ENCODE measurements at regions not wholly inside any gene's neighbourhood (a gene's known extent, or its start where the extent isn't known, plus 50 kb on each side); places are given as distances from the start of the nearest gene placed in this dataset.
"Not testable (repeated sequence)": the region's sequence is repeated elsewhere in the genome, so short reads cannot be mapped to it uniquely, and the experiment has no call there.

DNA sequence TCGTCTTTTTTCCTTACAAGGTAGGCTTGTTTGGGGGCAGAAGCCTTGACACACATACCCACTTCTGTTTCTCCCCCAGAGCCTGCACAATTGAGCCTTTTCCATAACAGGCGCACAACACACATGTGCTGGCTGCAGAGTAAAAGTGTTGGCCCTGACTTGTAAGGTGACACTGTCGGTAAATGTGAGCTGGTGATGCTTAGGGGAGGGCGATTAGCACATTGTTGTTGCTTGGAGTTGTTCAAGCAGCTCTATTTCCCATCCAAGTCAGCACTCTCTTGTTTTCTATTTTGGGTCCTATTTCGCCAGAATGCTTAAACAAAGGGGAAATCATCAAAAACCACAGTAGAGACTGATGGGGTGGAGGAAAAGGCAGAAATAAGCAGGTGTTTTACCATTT, 51.9 kb upstream of the PTPRJ start:
- no peak for DNase-seq

DNA sequence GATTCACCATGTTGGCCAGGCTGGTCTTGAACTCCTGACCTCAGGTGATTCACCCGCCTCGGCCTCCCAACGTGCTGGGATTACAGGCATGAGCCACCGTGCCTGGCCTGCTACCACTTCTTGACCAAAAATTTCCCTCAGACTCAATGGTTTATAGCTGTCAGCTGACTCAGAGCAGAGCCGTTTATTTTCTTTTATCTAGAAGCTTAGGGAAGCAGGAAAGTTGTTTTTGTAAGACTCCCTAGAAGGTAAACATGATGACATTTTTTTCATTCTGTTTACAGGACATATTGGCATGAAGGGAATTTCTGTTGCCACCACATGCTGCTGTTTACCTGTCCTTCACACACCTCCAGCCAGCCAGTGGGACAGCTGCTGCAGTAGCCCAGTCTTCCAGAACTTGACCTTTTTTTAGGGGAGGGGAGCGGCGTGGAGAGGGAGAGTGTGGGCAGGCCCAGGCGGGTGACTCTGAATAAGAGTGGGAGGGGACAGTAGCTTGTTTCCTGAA, 56.1 kb upstream of the PTPRJ start:
- DNase-seq, result no peak

DNA sequence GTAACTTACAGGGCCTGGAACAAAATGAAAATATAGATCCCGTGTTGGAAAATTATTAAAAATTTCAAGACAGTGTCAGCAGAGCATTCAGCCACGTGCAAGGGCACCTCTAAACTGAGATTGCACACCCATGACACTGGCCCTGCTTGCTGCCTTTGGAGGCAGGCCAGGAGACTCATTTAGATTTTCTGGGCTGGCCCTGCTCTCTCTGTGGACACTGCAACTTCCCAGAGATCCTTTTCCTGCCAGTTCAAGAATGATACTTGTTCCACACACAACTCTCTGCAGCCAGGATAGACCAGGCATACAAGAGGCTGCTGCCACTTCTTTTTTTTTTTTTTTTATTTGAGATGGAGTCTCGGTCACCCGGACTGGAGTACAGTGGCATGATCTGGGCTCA, 56.7 kb upstream of the PTPRJ start:
- DNase-seq, result no peak

DNA sequence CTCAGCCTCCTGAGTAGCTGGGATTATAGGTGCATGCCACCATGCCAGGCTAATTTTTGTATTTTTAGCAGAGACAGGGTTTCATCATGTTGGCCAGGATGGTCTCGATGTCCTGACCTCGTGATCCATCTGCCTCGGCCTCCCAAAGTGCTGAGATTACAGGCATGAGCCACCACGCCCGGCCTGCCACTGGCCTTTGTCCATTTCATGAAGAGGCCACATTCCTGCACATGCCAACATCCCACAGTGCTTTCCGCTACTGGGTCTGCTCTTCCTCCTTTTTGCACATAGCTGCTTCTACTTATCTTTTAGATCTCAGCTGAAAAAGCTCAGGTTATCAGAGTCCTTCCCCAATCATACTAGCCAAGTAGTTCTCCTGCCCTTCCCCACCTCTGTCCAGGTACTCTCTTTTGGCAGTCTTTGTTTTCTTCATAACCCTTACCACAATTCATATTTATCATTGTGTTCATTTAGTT, 59.2 kb upstream of the PTPRJ start:
- not testable (repeated sequence) for DNase-seq

DNA sequence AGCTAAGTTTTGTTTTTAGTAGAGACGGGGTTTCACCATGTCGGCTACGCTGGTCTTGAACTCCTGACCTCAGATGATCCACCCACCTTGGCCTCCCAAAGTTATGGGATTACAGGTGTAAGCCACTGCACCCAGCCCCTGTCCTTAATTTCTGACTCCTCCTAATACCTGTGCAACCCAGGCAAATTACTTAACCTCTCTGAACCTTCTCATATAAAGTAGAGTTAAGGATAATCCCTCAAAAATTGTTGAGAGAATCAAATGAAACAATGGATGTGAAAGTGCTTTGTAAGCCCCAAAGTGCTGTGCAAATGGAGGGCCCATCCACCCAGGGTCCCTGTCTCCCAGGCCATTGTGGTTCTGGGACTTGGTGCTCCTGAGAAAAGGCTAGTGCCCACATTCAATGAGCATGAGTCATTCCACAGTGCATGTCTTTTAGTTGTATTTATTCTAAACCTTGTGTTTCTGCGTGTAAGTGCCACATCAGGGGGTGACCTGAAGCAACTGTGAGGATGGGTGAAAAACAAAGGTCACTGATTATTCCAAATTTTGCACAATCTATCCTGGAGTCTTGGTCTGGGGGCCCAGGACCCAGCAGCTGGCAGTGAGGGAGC, 61.4 kb upstream of the PTPRJ start:
- DNase-seq, result no peak

DNA sequence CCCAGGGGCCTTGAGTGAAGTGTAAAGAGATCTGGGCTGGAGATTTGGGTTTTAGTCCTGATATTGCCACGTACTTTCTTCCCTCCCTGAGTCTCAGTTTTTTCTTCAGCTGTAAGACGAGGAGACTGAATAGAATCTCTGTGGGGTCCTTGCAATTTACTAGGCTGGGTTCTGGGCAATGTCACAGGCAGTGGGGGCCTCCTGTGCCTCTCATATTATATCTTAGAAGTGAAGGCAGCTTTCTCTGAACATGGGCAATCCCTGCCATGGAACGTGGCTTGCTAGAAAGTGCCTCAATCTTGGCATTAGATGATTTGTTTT, 62.0 kb upstream of the PTPRJ start:
- no peak for DNase-seq

DNA sequence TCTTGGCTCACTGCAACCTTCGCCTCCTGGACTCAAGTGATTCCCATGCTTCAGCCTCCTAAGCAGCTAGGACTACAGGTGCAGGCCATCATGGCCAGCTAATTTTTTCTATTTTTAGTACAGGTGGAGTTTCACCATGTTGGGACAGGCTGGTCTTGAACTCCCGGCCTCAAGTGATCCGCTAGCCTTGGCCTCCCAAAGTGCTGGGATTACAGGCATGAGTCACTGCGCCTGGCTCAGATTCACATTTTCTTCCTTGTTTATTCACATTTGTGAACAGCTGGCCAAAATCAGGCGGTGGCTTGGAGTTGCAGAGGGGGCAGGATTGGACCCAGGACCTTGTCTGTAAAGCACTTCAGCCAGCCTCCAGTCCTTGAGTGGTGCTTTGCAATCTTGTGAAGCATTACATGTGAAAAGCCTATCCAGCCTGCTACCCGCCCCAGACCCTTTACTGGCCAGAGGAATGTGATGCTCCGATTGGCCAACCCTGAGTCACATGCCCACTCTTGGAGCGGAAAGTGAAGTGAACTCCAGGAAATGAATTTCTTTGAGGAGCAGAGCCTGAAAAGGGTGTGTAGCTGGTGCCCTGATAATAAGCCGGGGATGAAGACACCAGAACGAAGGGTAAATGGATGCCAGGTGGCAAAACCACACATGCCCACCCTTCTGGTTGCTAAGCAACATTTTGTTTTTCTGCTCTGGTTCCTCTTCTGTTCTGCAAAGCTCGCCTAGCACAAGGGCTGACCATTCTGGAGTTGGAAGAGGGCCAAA, 62.6 kb upstream of the PTPRJ start:
- DNase-seq, result no peak

DNA sequence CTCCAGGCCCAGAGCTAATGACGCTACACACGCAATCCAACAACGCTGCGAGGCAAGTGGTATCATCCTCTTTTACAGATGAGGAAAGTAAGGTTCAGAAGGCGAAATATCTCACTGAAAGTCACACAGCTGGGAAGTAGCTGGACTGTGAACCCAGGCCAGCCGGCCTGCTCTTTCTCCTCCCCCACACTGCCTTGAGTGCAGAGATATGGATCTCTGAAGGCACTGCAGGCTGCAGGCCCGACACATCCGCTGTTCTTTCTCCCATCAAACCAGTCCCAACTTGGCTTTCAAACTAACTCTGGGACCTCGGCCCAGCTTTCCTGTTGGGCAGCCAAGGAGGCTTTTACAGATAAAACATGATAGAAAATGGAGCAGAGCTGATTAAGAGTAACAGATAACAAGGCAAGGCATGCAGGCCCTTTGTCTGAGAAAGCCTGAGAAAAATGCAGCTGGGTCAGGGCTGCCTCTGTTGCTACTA, 64.0 kb upstream of the PTPRJ start:
- DNase-seq, result no peak

DNA sequence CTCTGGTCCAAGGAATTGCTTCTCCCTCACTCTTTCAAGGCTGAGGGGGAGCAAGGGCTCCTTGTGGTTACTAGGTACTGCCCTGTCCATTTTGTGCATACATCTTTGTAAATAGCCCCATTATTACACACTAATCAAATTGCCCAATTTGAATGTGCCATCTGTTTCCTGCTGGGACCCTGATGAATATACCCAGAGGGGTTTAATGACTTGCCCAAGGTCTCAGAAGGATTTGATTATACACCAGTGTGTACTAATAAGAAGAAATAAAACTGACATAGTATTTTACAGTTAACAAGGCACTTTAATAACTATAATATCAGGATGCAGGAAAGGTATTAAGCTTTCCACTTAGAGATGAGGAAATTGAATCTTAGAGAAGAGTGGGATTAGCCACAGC, 64.6 kb upstream of the PTPRJ start:
- DNase-seq, result no peak

DNA sequence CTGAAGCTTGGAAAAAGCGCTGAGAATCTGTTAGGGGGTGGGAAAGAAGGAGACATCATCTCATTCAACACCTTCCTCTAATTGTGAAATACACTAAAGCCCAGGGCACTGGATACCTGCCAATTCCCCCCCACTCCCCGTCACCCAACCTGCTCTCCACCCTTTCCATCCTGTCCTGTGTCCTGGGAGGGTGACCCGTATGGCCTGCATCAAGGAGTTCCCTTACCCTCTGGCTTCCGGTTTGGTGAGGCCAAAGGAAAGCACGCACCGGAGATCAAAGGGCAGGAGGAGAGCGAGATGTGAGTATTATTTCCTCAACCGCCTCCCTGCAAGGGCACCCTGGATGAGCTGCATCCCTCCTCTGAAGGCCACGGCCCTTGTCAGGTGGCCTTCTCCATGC, 65.0 kb upstream of the PTPRJ start:
- no peak for DNase-seq

DNA sequence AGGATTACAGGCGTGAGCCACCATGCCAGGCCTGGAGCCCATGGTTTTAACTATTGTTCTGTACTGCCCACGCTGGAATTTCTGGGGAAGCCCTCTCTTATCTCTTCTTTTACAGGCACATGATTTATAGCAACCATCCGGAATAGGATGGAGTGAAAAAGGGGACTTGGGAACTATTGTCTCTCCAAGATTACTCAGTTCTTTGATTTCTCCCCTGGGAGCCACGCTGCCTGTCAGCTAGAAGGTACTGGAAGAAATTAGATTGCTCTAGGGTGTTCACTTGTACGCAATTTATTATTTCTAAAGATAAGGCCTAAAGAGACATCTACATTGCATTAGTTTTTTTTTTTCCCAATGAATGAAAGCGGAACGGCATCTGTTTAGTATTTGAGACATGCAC, 65.6 kb upstream of the PTPRJ start:
- no peak for DNase-seq

DNA sequence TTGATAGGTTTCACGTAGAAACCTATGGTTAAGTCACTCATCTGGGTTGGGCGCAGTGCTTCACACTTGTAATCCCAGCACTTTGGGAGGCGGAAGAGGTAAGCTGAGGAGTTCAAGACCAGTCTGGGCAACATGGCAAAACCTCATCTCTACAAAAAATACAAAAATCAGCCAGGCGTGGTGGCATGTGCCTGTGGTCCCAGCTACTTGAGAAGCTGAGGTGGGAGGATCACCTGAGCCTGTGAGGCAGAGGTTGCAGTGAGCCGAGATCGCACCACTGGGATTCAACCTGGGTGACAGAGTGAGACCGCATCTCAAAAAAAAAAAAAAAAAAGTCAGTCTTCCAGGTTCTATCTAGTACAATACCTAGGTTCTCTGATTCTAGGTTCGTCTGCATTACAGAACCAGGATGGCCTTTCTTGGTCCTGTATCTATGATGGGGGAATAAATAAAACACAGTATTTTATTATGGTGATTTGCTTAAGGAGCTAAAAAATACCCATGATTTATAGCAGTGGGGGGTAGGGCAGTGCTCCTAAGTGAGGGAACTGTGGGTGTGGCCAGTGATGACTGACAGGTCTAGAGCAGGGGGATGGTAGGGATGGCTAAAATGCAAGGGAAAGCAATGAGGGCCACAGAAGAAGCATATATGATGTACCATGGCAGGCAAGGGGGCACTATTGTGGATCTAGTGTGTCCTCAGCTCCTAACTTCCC, 65.5 kb upstream of the NUP160 start:
- peak in 1 of 2 experiments; percentile 29 for DNase-seq

DNA sequence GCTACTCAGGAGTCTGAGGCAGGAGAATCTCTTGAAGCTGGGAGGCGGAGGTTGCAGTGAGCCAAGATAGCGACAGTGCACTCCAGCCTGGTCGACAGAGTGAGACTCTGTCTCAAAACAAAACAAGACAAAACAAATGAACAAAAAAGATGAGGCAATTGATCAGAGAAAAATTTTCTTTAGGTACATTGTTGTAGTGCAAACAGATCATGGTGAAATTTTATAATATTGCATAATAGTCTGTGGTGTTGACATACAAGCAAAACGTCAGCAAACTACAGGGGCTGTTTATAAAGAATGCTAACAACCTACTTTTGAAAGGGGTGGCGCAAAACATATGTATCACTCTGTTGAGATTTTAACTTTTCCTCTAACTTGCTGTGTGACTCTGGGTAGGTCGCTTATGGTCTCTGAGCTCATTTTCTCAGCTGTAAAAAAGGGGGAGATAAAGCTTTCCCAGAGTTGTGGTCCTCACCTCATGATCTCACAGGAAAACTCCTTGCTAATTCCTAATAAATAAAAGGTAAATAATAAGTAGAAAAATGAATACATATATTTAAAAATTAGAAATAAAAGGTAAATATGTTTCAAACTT, 64.8 kb upstream of the NUP160 start:
- DNase-seq, result no peak

DNA sequence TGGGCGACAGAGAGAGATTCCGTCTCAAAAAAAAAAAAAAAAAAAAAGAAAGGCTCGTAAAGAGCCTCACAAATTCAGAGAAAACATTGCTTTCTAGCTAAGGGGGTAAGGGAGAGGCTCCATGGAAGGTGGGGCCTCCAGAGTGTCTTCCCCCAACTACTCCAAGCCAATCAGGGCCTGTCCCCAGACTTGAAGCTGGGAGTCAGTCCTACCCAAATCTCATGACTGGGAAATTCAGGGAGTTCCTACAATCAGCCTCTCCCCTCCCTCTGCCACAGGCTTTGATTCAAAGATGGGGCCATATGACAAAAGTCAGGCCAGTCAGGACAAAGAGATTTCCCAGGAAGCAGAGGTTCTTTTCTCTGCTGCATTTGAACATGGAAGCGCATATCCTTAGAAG, 63.0 kb upstream of the NUP160 start:
- DNase-seq, result no peak

DNA sequence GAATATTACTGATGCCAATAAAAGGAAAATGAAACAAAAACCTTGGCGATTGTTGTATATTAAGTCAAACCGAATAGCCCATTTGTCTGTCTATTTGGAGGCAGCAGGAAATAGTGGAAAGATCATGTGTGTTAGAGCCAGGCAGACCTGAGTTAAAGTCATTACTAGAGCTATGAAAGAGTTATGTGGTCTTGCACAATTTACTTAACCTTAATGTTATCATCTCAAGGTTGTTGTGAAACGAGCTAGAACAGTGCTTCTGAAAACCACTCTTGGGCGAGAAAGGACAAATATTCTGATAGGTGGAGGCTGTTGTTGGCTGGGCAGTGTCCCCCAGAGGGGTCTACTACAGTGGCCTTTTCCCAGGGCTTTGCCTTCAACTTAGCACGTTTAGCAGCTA, 60.0 kb upstream of the NUP160 start:
- no peak for DNase-seq

DNA sequence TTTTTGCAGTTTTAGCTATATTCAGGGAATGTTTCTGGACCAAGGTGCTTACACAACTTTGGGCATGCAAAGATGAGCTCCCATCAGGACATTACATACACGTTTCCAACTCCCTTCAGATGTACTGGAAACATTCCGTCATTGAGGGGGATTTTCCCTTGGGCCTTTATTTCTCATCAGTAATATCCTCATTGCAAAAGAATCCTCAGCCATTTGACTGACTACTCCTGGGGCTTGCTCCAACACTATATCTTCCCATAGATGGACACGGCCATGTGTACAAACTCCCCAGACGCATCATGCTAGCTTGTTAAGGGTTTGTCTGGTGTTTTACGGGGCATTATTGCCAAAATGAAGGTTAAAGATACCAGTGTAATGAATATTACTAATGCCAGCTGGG, 59.3 kb upstream of the NUP160 start:
- DNase-seq, result no peak

DNA sequence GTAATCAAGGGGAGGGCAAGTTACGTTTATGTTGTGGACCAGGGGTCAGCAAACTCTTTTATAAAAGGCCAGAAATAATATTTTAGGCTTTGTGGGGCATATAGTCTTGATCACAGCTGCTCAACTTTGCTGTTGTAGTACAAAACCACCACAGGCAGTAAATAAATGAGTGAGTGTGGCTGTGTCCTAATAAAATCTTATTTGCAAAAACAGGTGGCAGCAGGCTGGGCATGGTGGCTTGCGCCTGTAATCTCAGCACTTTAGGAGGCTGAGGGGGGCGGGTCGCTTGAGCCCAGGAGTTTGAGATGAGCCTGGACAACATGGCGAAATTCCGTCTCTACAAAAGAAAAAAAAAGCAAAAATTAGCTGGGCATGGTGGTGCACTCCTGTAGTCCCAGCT, 57.9 kb upstream of the NUP160 start:
- no peak for DNase-seq

DNA sequence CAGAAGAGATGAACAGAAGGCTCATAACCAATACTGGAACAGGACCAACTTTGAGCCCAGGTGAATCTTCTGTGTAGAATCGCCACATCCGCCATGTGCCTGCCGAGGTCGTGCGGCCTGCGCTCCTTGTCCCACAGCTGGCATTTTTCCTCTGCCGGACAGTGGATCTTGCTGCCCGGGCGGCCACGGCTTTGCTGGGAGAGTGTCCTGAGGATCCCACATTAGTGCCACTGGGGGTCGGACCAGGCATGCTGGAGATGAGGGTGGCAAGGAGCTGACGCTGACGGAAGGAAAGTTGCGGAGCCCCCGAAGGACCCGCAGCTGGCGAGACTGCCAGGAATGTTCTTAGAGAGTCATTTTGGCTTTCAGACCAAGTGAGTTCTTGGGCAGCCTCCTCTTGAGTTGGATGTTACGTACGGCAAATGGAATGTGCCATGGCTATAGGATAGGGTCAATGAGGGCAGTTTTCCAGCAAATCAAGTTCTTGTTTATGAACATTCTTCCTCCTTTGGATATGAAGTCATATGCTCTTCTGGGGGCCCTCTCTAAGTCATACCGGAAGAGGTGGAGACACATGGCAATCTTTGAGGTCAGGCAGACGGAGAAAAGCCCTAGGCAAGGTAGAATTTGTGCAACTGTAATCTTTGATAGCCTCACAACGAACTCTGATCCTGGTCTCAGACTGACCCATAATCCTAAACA, 57.4 kb upstream of the NUP160 start:
- no peak for DNase-seq

DNA sequence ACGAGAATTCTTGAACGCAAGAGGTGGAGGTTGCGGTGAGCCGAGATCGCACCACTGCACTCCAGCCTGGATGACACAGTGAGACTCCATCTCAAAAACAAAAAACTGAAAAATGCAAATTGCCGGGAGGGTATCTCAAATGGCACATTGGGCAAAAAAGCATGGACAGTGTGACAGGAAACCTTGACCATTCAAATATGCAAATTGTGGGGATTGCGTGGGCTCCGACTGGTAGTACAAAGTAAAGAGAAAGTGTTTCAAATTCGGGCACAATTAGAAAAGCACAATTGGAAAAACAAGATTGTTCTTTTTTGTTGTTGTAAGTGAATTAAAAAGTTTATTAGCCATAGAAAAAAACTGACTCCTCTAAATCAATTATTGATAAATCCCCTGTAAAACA, 56.7 kb upstream of the NUP160 start:
- no peak for DNase-seq

DNA sequence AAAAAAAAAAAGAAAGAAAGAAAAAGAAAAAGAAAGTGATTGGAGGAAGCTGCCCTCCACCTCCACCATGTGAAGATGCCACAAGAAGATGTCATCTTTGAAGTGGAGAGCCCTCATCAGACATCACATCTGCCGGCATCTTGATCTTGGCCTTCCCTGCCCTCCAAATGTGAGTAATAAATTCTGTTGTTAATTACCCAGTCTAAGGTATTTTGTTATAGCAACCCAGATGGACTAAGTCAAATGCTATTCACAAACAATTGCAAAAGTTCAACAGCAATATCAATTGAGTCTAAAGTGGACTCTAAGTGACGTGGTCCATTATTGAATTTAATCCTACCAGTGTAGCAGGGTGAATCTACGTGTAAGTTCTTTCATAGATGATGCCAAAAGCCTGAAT, 55.9 kb upstream of the NUP160 start:
- no peak for DNase-seq

DNA sequence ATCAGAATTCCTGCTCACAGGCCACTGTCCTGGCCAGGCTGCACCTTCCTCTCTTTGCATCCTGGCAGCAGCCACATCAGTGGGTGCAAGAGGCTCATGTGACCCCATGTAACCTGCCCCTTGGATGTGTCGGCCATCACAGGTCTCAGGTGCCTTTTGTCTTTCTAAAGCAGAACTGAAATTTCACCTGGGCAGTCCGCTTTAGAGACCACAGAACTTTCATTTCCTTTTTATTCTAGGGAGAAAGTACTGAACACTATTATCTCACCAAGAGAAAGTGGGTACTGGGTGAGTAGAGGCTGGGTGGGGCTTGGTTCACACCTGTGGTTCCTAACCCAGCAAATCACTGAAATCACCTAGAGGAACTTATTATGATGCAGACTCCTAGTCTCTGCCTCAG, 51.7 kb upstream of the NUP160 start:
- DNase-seq, result no peak
